ENCODE measurements at regions not wholly inside any gene's neighbourhood (a gene's known extent, or its start where the extent isn't known, plus 50 kb on each side); places are given as distances from the start of the nearest gene placed in this dataset.
"Not testable (repeated sequence)": the region's sequence is repeated elsewhere in the genome, so short reads cannot be mapped to it uniquely, and the experiment has no call there.

DNA sequence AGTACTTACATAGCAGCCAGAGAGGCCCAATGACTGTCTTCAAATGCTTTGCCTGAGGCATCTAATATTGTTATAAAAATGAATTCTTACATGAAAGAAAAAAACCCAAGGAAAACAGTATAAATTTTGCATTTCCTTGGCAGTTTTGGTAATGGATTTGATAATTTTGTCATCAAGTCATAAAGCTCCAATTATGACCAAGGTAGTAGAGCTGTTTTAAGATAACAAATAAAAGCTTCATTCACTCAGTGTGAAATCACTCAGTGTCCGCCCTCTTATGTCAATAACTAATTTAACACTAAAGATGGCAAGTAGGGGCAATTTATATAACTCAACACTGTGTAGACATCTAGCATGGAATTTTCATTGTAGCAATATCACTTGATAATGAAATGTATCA is 193.9 kb downstream of the ANKRD7 start:
- no peak for DNase-seq (ENCODE audit: low spot score)

DNA sequence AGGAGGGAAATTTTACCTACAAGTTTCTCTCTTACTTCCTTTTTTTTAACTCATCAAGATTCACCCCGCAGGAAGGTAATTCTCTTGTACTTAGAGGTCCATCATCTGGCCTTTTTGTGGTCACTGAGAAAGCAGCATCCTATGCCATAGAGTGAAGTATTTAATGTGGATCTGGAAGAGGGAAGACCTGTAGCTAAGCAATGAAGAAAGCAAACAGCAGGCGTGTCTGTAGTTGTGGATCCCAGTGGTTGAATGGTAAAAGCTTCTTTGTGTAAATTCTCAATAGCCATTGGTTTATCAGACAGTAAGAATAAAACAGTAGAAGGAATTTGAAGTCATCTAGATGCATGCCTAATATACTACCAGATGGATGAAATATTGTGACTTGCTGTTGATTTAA is 196.4 kb downstream of the ANKRD7 start:
- no peak for DNase-seq (ENCODE audit: low spot score)

DNA sequence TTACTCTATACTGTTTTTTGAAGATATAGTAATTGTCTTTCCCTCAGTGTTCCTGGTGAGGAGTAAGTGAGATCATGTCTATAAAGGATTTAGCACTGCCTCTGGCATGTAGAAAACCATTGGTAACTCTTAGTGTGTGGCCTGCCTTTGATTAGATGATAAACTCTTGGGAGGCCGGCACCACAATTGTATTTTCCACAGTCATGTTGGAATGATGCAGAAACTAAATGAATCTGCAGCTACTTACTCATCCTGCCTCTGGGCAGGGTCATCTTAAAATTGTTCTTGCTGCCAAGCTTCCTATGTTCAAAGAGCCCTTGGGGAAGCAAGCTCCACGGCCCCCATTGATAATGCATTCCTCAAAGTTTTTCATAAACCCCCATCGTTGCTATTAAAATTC is 204.6 kb downstream of the ANKRD7 start:
- DNase-seq (ENCODE audit: low spot score) = no peak

DNA sequence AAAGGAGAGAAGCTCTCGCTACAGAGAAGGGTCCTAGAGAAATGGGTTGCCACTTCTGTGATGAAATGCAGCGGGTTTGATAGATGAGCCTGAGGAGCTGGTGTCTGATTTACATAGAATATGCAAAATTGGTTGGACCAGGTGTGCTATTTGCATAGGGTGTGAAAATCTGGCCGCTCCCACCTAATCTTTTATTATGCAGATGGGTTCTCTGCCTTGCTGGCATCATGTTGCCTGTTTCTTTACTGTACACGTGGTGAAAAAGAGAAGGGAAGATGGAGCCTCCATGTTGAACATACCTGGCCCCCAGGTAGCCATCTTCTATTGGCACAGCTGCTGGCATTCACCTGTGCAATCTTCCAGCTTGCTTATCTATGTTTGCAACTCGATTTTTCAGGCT is 212.2 kb downstream of the ANKRD7 start:
- DNase-seq (ENCODE audit: low spot score) = no peak

DNA sequence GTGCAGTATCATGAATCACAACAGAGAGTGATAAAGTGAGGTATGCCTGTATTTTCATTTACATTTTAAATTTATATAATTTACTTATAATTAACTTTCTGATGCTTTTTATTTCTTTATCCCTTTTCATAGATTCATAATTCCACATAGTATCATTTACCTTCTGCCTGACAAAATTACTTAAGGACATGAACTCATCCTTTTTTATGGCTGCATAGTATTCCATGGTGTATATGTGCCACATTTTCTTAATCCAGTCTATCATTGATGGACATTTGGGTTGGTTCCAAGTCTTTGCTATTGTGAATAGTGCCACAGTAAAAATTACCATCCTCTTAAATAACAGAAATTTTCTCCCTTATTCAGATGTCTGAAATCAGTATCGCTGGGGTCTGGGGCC is 224.5 kb downstream of the ANKRD7 start:
- not testable (repeated sequence) for DNase-seq (ENCODE audit: low spot score)

DNA sequence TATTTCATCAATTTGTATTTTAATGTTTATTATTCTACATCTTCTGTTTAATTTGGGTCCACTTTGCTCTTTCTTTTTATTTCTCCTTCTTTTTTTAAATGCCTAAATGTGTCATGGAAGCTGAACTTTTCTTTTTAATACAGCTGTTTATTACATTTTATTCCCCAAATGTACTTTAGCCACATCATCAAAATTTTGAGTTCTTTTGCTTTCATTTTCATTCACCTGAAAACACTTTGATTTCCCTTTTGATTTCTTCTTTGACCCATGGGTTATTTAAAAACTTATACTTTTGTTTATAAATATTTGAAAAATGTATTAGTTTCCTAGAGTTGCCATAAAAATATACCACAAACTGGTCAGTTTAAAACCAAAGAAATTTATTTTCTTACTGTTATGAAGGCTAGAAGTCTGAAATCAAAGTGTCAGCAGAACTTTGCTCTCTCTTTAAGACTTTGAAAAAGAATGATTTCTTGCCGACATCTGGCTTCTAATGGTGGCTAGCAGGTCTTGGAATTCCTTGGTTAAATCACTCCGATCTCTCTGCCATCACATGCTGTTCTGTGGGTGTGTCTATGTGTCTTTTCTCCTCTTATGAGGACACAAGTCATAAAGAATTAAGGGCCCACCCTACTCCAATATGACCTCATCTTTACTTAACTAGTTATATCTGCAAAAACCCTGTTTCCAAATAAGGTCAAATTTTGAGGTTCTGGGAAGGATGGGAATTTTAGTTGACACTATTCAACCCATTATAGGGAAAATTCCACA is 225.5 kb downstream of the ANKRD7 start:
- no peak for DNase-seq (ENCODE audit: low spot score)

DNA sequence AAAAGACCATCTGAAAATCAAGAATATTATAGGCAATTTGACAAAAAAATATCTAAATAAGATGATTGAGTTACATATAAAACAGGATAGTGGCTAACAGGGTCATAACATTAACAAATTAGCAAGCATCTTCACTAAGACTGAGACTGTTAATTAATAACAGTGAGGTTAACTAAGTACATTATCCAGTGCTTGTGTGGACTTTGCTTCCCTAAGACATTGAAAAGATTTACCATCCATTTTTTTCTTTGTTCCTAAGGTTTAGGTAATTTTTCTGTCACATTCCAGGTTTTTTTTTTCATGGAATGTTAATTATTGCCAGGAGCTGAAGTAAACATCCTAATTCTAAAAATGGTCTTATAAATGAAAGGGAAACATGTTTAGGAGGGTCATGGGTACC is 227.6 kb downstream of the ANKRD7 start:
- DNase-seq (ENCODE audit: low spot score) = no peak

DNA sequence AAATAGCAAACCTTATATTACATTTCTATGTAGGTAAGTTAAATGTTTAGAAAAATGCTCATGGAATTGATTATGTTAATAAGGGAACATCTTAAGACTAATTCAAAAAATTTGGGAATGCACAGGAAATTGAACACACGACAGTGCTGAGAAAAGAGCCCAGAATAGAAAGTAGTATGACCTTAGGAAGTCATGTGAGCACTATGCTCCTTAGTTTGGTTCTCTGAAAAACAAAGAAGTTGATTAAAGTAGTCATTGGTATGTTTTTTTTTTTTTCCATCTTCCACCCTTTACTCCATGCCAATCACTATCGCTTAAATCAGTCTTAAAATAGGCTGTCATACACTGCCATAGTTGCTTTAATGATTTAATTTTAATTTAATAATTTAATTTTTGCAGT is 242.9 kb downstream of the ANKRD7 start:
- DNase-seq (ENCODE audit: low spot score) = no peak

DNA sequence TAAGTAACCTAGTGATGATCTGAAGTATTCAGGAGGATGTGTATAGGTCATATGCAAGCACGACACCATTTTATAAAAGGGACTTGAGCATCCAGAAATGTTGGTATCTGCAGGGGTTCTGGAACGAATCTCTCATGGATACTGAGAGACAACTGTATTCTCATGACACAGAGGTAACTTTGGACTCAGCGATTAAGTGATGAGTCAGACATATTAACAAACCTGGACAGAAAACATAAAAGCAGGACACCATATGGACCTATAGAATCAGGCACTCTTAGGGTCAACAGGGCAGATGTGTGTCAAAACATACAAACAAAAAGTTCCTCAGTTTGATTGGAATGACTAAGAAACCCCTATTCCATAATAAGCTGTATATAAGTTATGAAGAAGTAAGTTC is 248.1 kb downstream of the ANKRD7 start:
- DNase-seq (ENCODE audit: low spot score) = no peak

DNA sequence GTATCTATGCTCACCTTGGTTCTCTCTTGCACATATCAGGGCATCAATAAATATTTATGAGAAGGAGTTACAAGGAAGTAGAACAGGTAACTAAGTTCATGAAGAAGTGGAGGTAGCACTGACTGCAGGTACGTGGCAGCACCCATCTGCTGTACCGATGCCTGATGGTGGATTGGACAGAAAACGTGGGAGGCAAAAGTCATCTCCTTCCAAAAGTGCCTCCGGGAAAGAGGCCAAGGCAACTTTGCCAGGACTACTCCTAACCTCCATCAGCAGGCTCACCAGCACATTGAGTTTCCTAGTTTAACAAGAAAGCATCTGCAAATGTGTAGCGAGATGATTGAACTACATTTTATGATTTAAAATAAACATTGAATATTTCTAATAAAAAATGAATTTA is 248.8 kb downstream of the ANKRD7 start:
- no peak for DNase-seq (ENCODE audit: low spot score)

DNA sequence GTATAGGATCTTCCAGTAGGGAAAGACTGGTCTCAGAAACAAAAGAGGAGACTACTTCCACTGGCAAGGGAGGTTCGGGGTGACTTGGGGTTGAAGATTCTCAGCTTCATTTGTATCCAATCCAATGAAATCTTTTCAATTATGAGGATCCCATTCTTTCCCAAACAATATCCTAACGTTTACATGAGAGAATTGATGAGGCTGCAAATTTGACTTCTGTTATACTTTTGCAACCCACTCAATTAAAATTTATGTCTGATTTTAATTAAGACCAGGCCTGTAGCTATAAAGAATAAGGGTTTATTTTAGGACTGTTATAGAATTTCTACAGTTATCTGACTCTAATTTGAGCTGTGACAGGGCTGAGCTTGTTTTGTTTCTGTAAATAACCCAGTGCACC is 251.5 kb downstream of the ANKRD7 start:
- no peak for DNase-seq (ENCODE audit: low spot score)

DNA sequence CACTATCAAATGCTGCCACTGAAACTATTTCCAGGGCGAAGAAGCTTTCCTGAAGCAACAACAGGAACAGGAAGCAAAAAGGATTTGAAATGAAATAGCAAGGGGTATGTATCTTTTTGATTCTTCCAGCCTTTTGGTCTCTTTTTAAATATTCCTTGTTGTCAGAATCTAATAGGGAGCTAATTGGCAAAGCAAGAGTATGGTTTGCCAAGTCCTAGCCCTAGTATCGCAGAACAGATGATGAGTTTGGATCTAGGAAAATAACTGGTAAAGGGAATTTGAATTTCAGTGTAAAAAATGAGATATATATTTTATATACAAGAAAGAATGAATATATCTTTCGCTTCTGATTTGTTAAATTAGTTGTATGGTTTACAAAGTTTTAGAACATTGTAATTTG is 252.5 kb downstream of the ANKRD7 start:
- DNase-seq (ENCODE audit: low spot score) = no peak

DNA sequence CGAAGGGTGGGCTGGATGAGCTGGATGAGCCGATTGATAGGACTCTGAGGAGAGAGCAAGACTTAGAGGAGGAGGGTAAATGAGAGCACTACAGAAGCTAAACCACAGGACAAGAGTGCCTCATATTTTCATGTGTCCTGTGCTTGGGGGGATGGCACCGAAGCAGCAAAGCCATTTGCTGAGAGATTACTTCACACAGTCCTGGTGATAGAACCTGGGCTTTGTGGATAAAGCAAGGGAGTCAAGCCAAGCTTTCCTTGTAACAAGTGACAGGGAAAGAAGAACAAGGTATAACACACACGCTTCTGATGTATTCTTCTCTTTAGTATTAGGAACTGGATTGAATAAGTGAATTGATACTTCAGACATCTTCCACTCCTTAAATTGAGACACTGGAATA is 253.7 kb downstream of the ANKRD7 start:
- DNase-seq (ENCODE audit: low spot score) = no peak

DNA sequence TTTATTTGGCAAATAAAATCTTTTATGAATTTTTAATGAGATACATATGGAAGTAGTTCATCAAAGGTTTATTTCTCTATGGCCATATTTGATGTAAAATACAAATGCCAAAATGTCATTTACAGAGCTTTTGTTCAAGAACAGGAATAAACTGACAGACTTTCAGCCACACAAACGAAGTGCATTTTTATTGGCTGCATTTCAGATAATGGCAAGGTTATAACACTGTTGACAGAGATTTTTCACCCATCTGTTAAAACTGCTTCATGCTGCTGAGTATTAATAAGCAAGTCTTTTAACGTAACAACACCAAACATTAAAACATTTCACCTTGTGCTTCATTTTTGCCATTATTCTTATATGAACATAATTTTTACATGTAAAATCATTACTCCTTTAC is 254.4 kb downstream of the ANKRD7 start:
- DNase-seq (ENCODE audit: low spot score) = no peak

DNA sequence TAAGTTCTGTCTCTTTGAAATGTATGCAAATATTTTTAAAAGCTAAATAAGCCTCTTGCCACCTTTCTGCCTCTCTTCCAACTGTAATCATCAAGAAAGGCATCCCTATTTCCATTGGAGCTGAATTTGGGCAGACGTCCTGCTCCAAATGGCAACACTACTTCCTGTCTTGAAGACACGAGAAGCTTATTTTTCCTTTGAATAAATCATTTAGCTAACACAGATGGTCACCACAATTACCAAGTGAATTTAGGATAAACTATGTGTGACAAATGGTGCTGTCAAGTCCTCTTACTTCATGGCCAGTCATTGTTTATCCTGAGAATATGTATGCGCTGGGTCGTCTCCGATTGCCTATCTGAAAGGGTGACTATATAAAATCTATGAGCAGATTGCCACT is 268.0 kb downstream of the ANKRD7 start:
- no peak for DNase-seq (ENCODE audit: low spot score)

DNA sequence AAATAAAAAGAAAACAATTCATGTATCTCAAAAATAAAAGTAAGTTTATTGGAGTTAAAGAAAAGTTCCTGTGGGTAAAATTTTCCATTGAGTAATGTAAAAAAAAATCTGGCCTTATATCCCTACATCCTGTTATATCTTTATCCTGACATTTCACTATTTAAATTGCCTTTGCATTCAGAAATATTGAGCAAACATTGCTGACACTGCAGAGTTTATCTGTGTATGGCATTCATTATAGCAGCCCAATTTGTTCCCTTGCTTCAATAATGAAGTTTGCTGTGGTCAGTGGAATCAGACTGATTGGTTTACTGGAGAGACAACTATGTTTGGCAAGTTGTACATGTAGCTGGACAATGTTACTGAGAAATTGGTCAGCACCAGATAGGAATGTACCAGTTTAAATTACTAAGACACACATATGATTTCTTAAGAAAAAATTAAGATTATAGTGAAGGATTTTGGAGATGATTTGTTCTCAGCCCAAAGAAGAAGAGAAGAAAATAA is 271.7 kb downstream of the ANKRD7 start:
- no peak for DNase-seq (ENCODE audit: low spot score)

DNA sequence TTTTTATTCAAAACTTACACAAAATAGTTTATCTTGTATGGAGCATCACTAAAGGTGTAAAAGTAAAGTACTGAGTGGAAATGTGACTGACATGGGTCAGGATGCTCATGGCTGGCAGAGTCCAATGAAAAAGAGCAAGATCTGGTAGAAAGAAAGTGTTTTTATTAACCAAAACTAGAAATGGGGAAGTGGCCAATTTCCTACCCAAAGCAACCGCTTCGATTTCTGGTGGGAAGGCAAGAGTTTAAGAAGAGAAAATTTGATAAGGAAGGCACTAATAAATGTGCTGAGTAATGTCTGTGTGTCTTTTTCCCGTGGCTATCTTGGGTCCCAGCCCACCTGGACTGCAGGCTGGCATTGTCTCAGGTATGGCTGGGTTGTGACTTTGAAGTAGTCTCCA is 277.7 kb downstream of the ANKRD7 start:
- DNase-seq (ENCODE audit: low spot score) = no peak

DNA sequence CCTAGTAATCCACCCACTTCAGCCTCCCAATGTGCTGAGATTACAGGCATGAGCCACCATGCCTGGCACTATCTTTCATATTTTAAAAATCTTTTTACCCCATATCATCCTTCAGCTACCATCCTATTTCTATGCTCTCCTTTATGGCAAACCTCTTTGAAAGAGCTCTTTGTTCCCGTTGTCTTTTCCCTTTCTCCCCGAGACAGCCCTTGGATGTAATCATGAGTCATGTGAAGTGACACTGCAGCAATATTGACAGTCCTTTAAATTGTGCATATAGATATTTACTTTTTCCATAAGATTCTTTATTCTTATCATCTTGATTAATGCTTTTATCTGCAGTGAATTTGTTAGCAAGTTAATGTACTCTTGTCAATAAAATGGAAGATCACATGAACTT is 286.6 kb downstream of the ANKRD7 start:
- DNase-seq (ENCODE audit: low spot score) = no peak

DNA sequence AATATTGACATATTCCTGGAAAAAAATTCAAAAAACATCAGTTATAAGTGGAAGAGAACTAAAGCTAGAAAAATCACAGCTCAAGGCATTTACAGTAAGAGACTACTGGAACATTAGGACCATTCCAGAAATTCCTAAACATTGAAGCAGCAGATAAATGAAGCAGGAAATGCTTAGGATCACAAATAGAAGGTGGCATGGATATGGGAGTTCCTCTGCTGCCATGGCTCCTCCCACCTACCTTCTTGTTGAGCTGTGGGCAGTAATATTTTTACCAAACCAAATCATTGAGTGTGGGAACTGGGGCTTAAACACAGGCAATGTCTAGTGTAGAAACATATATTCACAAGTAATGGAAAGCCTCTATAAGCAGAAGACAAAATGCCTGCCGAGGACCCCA is 292.8 kb downstream of the ANKRD7 start:
- DNase-seq (ENCODE audit: low spot score) = no peak

DNA sequence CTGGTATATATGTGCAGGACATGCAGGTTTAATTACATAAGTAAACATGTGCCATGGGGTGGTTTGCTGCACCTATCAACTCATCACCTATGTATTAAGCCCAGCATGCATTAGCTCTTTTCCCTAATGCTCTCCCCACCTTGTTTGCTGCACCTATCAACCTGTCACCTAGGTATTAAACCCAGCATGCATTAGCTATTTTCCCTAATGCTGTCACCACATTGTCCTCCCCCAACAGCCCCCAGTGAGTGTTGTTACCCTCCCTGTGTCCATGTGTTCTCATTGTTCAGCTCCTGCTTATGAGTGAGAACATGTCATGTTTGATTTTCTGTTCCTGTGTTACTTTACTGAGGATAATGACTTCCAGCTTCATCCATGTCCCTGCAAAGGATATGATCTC is 300.5 kb downstream of the ANKRD7 start:
- no peak for DNase-seq (ENCODE audit: low spot score)

DNA sequence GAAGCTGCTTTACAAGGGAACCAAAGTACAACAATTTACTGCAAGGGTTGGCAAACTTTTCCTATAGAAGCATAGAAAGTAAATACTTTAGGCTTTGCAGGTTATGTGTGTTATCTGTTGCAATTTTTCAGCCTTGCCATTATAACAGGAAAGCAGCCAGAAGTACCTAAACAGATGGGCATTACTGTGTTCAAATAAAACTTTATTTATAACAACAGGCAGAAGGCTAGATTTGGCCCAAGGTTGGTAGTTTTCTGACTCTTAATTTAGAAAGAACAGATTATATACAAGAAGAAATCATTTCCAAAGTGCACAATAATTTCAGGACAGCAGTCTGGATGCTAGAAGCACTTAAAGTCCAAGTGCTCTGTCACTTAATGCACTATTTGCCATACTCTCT is 307.1 kb downstream of the ANKRD7 start:
- DNase-seq (ENCODE audit: low spot score) = no peak

DNA sequence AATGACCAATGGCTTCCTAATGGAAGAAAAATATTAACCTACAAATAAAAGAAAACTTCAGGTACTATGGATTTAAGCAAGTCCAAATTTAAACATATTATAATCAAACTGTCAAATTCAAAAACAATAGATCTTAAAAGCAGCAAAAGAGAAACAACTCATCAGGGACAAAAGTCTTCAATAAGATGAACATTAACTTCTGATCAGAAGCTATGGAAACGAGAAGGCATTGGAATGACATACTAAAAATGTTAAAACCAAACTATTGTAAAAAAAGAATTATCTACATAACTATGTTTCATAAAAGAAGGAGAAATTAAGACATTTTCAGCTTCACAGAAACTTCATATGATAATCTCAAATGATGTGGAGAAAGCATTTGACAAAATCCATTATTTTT is 334.7 kb downstream of the ANKRD7 start:
- no peak for DNase-seq (ENCODE audit: low spot score)

DNA sequence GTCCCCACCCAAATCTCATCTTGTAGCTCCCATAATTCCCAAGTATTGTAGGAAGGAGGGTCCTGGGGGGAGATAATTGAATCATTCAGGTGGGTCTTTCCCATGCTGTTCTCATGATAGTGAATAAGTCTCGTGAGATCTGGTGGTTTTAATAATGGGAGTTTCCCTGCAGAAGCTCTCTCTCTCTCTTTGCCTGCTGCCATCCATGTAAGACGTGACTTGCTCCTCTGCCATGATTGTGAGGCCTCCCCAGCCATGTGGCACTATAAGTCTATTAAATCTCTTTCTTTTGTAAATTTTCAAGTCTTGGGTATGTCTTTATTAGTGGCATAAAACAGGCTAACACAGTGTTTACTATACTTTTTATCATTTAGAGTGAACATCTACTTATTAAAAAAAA is 338.8 kb downstream of the ANKRD7 start:
- no peak for DNase-seq (ENCODE audit: low spot score)

DNA sequence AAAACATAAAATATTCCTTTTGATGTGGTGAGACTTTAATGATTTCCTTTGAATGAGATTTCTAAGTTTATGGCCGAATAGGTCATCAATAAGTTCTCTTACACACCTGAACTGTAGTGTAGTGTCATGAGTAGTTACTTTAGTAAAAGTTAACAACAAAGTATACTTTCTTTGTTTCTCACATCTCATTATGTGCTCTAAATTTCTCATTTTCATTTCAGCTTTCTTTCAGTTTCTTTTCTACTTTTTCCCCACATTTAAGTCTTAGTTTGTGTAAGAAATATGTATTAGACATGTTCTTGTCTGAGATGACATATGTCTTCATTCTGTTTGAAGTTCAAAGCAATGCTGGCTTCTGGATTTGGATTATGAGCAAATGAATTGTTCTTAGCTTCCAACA is 348.1 kb downstream of the ANKRD7 start:
- DNase-seq (ENCODE audit: low spot score) = no peak
